ENCODE measurements at regions not wholly inside any gene's neighbourhood (a gene's known extent, or its start where the extent isn't known, plus 50 kb on each side); places are given as distances from the start of the nearest gene placed in this dataset.

- no peak for TF ChIP-seq CTCF (IDR thresholded peaks at IDR 0.05; ENCODE audit: low read depth, low read length)
- DNase-seq (ENCODE audit: extremely low read depth, low read depth) = no peak
These were observed 186.3 kb downstream of the ALG10 start for GRCh38 chr12:34208331-34209258.

GRCh38 chr12:34209259-34209835 is 187.1 kb downstream of the ALG10 start:
- no peak for DNase-seq (ENCODE audit: extremely low read depth, low read depth)
- no peak for TF ChIP-seq CTCF (IDR thresholded peaks at IDR 0.05; ENCODE audit: low read depth, low read length)

- TF ChIP-seq CTCF (IDR thresholded peaks at IDR 0.05; ENCODE audit: low read depth, low read length) = no peak
- DNase-seq (ENCODE audit: extremely low read depth, low read depth) = no peak
These were observed 187.9 kb downstream of the ALG10 start for GRCh38 chr12:34210183-34210582.

GRCh38 chr12:34210689-34211530 is 188.6 kb downstream of the ALG10 start:
- no peak for TF ChIP-seq CTCF (IDR thresholded peaks at IDR 0.05; ENCODE audit: low read depth, low read length)
- DNase-seq (ENCODE audit: extremely low read depth, low read depth) = no peak

GRCh38 chr12:34212651-34213050 is 190.4 kb downstream of the ALG10 start:
- DNase-seq (ENCODE audit: extremely low read depth, low read depth) = no peak
- no peak for TF ChIP-seq CTCF (IDR thresholded peaks at IDR 0.05; ENCODE audit: low read depth, low read length)

GRCh38 chr12:34214011-34214410 is 191.7 kb downstream of the ALG10 start:
- TF ChIP-seq CTCF (IDR thresholded peaks at IDR 0.05; ENCODE audit: low read depth, low read length) = no peak
- DNase-seq (ENCODE audit: extremely low read depth, low read depth) = no peak
